Liver (tissue), 8 donors: ENCODE measurements at regions not wholly inside any gene's neighbourhood (a gene's known extent, or its start where the extent isn't known, plus 50 kb on each side); places are given as distances from the start of the nearest gene placed in this dataset.

Experiments
- DNase-seq: peaks from one replicate; pipeline ENCODE4 v3.0.0-alpha.2; 2017; ENCODE audit warnings: low spot score
- H3K27ac ChIP-seq, 2 donors: one replicate each; pipeline ENCODE4 v1.7.0; 2013; ENCODE audit warnings: inconsistent platforms in 2 of 2, low read length in 2 of 2, control low read depth in 1 of 2, low read depth in 1 of 2, mild to moderate bottlenecking in 1 of 2
- H3K27me3 ChIP-seq, 4 donors: one replicate each; pipeline versions ENCODE4 v1.6.1 to v1.7.0; 2013; ENCODE audit warnings: low read length in 3 of 4, inconsistent platforms in 1 of 4, mild to moderate bottlenecking in 1 of 4, moderate library complexity in 1 of 4; ENCODE audit not compliant: control insufficient read depth in 4 of 4, insufficient read depth in 4 of 4
- H3K36me3 ChIP-seq, 4 donors: one replicate each; pipeline versions ENCODE4 v1.6.1 to v1.7.0; 2013; ENCODE audit warnings: low read length in 3 of 4, mild to moderate bottlenecking in 3 of 4, low read depth in 1 of 4, moderate library complexity in 1 of 4; ENCODE audit not compliant: control insufficient read depth in 4 of 4, insufficient read depth in 3 of 4
- H3K4me1 ChIP-seq, 4 donors: one replicate each; pipeline versions ENCODE4 v1.6.1 to v1.7.0; 2013; ENCODE audit warnings: low read length in 3 of 4, mild to moderate bottlenecking in 3 of 4, moderate library complexity in 1 of 4; ENCODE audit not compliant: control insufficient read depth in 4 of 4, insufficient read depth in 4 of 4
- H3K4me3 ChIP-seq, 3 donors: one replicate each; pipeline versions ENCODE4 v1.6.1 to v1.7.0; 2013; ENCODE audit warnings: low read length in 3 of 3, control low read depth in 1 of 3, low read depth in 1 of 3, mild to moderate bottlenecking in 1 of 3
- H3K9ac ChIP-seq, 2 donors: one replicate each; pipeline ENCODE4 v1.7.0; 2013; ENCODE audit warnings: low read length in 2 of 2, mild to moderate bottlenecking in 2 of 2, moderate library complexity in 2 of 2, control low read depth in 1 of 2, low read depth in 1 of 2
- H3K9me3 ChIP-seq, 4 donors: one replicate each; pipeline versions ENCODE4 v1.6.1 to v1.7.0; 2013; ENCODE audit warnings: low read length in 3 of 4; ENCODE audit not compliant: control insufficient read depth in 4 of 4
- ATF3 ChIP-seq: IDR thresholded peaks from 2 replicates; pipeline ENCODE4 v1.6.1; 2016; ENCODE audit warnings: antibody characterized with exemption
- EGR1 ChIP-seq, 2 donors: IDR thresholded peaks; 2 replicates each; pipeline ENCODE4 v1.6.1; 2016 to 2018; ENCODE audit warnings: antibody characterized with exemption in 2 of 2, low read depth in 2 of 2
- FOXA1 ChIP-seq: IDR thresholded peaks from 2 replicates; pipeline ENCODE4 v1.6.1; 2016; ENCODE audit warnings: antibody characterized with exemption
- FOXA2 ChIP-seq: IDR thresholded peaks from 2 replicates; pipeline ENCODE4 v1.6.1; 2016; ENCODE audit warnings: antibody characterized with exemption
- GABPA ChIP-seq, 2 donors: IDR thresholded peaks in 1 of 2; conservative IDR thresholded peaks in 1 of 2; 2 replicates each; pipeline ENCODE4 v1.6.1; 2016; ENCODE audit warnings: antibody characterized with exemption in 2 of 2, mild to moderate bottlenecking in 1 of 2, moderate library complexity in 1 of 2
- HNF4G ChIP-seq: IDR thresholded peaks from 2 replicates; pipeline ENCODE4 v1.6.1; 2016; ENCODE audit warnings: antibody characterized with exemption
- JUND ChIP-seq, 2 donors: IDR thresholded peaks; 2 replicates each; pipeline ENCODE4 v1.6.1; 2016; ENCODE audit warnings: antibody characterized with exemption in 2 of 2
- MAX ChIP-seq: IDR thresholded peaks from 2 replicates; pipeline ENCODE4 v1.6.1; 2016; ENCODE audit warnings: antibody characterized with exemption
- NR2F2 ChIP-seq: IDR thresholded peaks from 2 replicates; pipeline ENCODE4 v1.6.1; 2016; ENCODE audit warnings: antibody characterized with exemption
- RAD21 ChIP-seq, 2 donors: IDR thresholded peaks; 2 replicates each; pipeline ENCODE4 v1.6.1; 2016; ENCODE audit warnings: antibody characterized with exemption in 2 of 2, mild to moderate bottlenecking in 2 of 2
- RXRA ChIP-seq, 2 donors: IDR thresholded peaks; 2 replicates each; pipeline ENCODE4 v1.6.1; 2017 to 2018; ENCODE audit warnings: antibody characterized with exemption in 2 of 2, mild to moderate bottlenecking in 1 of 2
- SP1 ChIP-seq: IDR thresholded peaks from 2 replicates; pipeline ENCODE4 v1.6.1; 2018; ENCODE audit warnings: antibody characterized with exemption, mild to moderate bottlenecking
- TAF1 ChIP-seq: conservative IDR thresholded peaks from 2 replicates; pipeline ENCODE4 v1.6.1; 2016; ENCODE audit warnings: antibody characterized with exemption, mild to moderate bottlenecking
- YY1 ChIP-seq: IDR thresholded peaks from 2 replicates; pipeline ENCODE4 v1.6.1; 2016; ENCODE audit warnings: antibody characterized with exemption, mild to moderate bottlenecking
- ZBTB33 ChIP-seq: IDR thresholded peaks from 2 replicates; pipeline ENCODE4 v1.6.1; 2016; ENCODE audit warnings: antibody characterized with exemption
- WGBS: extraction: QIAGEN DNeasy Blood & Tissue Kit; methylation state at CpG from one replicate; pipeline ENCODE4 v1.1.7; 2013; 5-methylcytosine and 5-hydroxymethylcytosine counted together
- TF ChIP-seq, protein P1 (sequence below): IDR thresholded peaks from 2 replicates; pipeline ENCODE4 v1.6.1; 2016; ENCODE audit warnings: antibody characterized with exemption, mild to moderate bottlenecking
- TF ChIP-seq, protein P2 (sequence below): fragments of 150-350 bp; IDR thresholded peaks from 2 replicates; pipeline ENCODE4 v1.5.1; 2017; ENCODE audit warnings: improper control_type of control experiment, low read depth, low read length; ENCODE audit not compliant: missing input control
- donor health status: healthy.
- donor health status: healthy.
- donor health status: healthy.
- donor health status: healthy.
- donor health status: healthy.

GRCh38 chr2:56681659-56682396 lies 498.0 kb downstream of the CCDC85A start:
- no peaks in the 10 kb centered on the region for H3K27me3 ChIP-seq
- H3K4me1 ChIP-seq, result no peaks in the 10 kb centered on the region
- H3K36me3 ChIP-seq, result no peaks in the 10 kb centered on the region
- WGBS, result 58% methylated on average over 5 of the region's 5 CpGs
- H3K27ac ChIP-seq, result no peak overlapping the region
- no peaks in the 10 kb centered on the region for H3K9me3 ChIP-seq
- no peak overlapping the region for H3K9ac ChIP-seq
- H3K4me3 ChIP-seq, result no peak overlapping the region
- DNase-seq, result no peak
- TF ChIP-seq MAX, result no peak
- TF ChIP-seq RAD21 (IDR thresholded peaks at IDR 0.05), result no peak
- no peak for TF ChIP-seq RXRA (IDR thresholded peaks at IDR 0.05)
- TF ChIP-seq HNF4G, result no peak
- TF ChIP-seq SP1, result no peak
- TF ChIP-seq FOXA1, result no peak
- TF ChIP-seq, protein P1, sequence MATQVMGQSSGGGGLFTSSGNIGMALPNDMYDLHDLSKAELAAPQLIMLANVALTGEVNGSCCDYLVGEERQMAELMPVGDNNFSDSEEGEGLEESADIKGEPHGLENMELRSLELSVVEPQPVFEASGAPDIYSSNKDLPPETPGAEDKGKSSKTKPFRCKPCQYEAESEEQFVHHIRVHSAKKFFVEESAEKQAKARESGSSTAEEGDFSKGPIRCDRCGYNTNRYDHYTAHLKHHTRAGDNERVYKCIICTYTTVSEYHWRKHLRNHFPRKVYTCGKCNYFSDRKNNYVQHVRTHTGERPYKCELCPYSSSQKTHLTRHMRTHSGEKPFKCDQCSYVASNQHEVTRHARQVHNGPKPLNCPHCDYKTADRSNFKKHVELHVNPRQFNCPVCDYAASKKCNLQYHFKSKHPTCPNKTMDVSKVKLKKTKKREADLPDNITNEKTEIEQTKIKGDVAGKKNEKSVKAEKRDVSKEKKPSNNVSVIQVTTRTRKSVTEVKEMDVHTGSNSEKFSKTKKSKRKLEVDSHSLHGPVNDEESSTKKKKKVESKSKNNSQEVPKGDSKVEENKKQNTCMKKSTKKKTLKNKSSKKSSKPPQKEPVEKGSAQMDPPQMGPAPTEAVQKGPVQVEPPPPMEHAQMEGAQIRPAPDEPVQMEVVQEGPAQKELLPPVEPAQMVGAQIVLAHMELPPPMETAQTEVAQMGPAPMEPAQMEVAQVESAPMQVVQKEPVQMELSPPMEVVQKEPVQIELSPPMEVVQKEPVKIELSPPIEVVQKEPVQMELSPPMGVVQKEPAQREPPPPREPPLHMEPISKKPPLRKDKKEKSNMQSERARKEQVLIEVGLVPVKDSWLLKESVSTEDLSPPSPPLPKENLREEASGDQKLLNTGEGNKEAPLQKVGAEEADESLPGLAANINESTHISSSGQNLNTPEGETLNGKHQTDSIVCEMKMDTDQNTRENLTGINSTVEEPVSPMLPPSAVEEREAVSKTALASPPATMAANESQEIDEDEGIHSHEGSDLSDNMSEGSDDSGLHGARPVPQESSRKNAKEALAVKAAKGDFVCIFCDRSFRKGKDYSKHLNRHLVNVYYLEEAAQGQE, result no peak
- TF ChIP-seq ATF3, result no peak
- no peak for TF ChIP-seq EGR1 (IDR thresholded peaks at IDR 0.05; ENCODE audit: low read depth in 2 of 2)
- TF ChIP-seq, protein P2, sequence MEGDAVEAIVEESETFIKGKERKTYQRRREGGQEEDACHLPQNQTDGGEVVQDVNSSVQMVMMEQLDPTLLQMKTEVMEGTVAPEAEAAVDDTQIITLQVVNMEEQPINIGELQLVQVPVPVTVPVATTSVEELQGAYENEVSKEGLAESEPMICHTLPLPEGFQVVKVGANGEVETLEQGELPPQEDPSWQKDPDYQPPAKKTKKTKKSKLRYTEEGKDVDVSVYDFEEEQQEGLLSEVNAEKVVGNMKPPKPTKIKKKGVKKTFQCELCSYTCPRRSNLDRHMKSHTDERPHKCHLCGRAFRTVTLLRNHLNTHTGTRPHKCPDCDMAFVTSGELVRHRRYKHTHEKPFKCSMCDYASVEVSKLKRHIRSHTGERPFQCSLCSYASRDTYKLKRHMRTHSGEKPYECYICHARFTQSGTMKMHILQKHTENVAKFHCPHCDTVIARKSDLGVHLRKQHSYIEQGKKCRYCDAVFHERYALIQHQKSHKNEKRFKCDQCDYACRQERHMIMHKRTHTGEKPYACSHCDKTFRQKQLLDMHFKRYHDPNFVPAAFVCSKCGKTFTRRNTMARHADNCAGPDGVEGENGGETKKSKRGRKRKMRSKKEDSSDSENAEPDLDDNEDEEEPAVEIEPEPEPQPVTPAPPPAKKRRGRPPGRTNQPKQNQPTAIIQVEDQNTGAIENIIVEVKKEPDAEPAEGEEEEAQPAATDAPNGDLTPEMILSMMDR, result no peak
- TF ChIP-seq FOXA2, result no peak
- TF ChIP-seq JUND (IDR thresholded peaks at IDR 0.05), result no peak
- no peak for TF ChIP-seq ZBTB33
- TF ChIP-seq TAF1, result no peak
- no peak for TF ChIP-seq YY1
- TF ChIP-seq GABPA (IDR thresholded peaks at IDR 0.05 in 1 of 2, conservative IDR thresholded peaks at IDR 0.05 in 1 of 2), result no peak
- no peak for TF ChIP-seq NR2F2
